ENCODE measurements at regions not wholly inside any gene's neighbourhood (a gene's known extent, or its start where the extent isn't known, plus 50 kb on each side); places are given as distances from the start of the nearest gene placed in this dataset.

- FAIRE-seq: no peak
- Histone ChIP-seq H3K27me3 (no peaks in the 10 kb centered on the region), H3K4me3 (no peak overlapping the region), H3K27ac (no peak overlapping the region), H3K36me3 (no peaks in the 10 kb centered on the region), H3K4me1 (peaks cover 0 to 19% (median 4%) of the 10 kb centered on the region in 3 donors), H3K9me3 (no peaks in the 10 kb centered on the region)
- peak in 1 of 6 donors; percentile 38 for DNase-seq
- ATAC-seq: no peak
- WGBS, 2 donors: 70 to 75% methylated on average over 6 of the region's 6 CpGs
- TF ChIP-seq CTCF (IDR thresholded peaks at IDR 0.05): no peak
- intact Hi-C loops (cut with DNase I): loop anchor here in 1 of 3 donors (10.0 kb wide), 1 partner anchor 369 kb away; no protein-coding TSS in a partner anchor
These were observed 50.9 kb upstream of the TMTC4 start for GRCh38 chr13:100725472-100725871.

GRCh38 chr13:100724568-100724967 is 50.0 kb upstream of the TMTC4 start:
- intact Hi-C loops (cut with DNase I): loop anchor here in 1 of 3 donors (10.0 kb wide), 1 partner anchor 370 kb away; no protein-coding TSS in a partner anchor
- no peak for TF ChIP-seq CTCF (IDR thresholded peaks at IDR 0.05)
- DNase-seq (peak in 1 of 6 donors; percentile 25), ATAC-seq (peak; percentile 81 to 95 (median 90)), FAIRE-seq (no peak)
- 12 to 13% methylated on average over 4 of the region's 4 CpGs for whole genome bisulfite sequencing, 2 donors
- H3K36me3 ChIP-seq: no peaks in the 10 kb centered on the region
- H3K9me3 ChIP-seq: no peaks in the 10 kb centered on the region
- peak overlapping the region in 2 of 4 donors; percentile 39 to 47 for H3K27ac ChIP-seq
- peaks cover 0 to 19% (median 4%) of the 10 kb centered on the region in 3 donors for H3K4me1 ChIP-seq
- no peaks in the 10 kb centered on the region for H3K27me3 ChIP-seq
- H3K4me3 ChIP-seq: no peak overlapping the region
